ENCODE measurements at regions not wholly inside any gene's neighbourhood (a gene's known extent, or its start where the extent isn't known, plus 50 kb on each side); places are given as distances from the start of the nearest gene placed in this dataset.

DNA sequence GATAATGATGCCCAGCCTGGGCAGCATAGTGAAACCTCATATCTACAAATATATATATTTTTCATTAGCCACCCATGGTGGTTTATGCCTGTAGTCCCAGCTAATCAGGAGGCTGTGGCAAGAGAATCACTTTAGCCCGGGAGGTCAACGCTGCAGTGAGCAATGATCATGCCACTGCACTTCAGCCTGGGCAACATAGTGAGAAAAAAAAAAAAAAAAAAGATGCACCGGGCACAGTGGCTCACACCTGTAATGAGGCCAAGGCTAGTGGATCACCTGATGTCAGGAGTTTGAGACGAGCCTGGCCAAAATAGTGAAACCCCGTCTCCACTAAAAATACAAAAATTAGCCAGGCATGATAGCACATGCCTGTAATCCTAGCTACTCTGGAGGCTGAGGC, 50.2 kb upstream of the ADRA1B start:
- TF ChIP-seq, protein P1, sequence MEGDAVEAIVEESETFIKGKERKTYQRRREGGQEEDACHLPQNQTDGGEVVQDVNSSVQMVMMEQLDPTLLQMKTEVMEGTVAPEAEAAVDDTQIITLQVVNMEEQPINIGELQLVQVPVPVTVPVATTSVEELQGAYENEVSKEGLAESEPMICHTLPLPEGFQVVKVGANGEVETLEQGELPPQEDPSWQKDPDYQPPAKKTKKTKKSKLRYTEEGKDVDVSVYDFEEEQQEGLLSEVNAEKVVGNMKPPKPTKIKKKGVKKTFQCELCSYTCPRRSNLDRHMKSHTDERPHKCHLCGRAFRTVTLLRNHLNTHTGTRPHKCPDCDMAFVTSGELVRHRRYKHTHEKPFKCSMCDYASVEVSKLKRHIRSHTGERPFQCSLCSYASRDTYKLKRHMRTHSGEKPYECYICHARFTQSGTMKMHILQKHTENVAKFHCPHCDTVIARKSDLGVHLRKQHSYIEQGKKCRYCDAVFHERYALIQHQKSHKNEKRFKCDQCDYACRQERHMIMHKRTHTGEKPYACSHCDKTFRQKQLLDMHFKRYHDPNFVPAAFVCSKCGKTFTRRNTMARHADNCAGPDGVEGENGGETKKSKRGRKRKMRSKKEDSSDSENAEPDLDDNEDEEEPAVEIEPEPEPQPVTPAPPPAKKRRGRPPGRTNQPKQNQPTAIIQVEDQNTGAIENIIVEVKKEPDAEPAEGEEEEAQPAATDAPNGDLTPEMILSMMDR (IDR thresholded peaks at IDR 0.05; ENCODE audit: low read depth, low read length): no peak
- no peak overlapping the region for H3K4me3 ChIP-seq (ENCODE audit: low read depth, low read length)
